CD14-positive monocyte (primary cell): ENCODE measurements at regions not wholly inside any gene's neighbourhood (a gene's known extent, or its start where the extent isn't known, plus 50 kb on each side); places are given as distances from the start of the nearest gene placed in this dataset.

Experiments
- DNase-seq, 3 donors: peaks; one replicate each; pipeline ENCODE4 v3.0.0-alpha.2; 2011 to 2022
- H2AFZ ChIP-seq: 2 replicates; pipeline ENCODE4 v1.6.0; 2012; ENCODE audit warnings: mild to moderate bottlenecking, low read depth, low read length, inconsistent platforms; ENCODE audit not compliant: insufficient read depth, poor library complexity, severe bottlenecking
- H3K27ac ChIP-seq, 2 donors: 1 replicate in 1 of 2; 2 replicates in 1 of 2; pipeline ENCODE4 v1.5.1; 2012 to 2013; ENCODE audit warnings: low read length in 2 of 2, control low read depth in 1 of 2, inconsistent platforms in 1 of 2, low read depth in 1 of 2, mild to moderate bottlenecking in 1 of 2
- H3K27me3 ChIP-seq, 2 donors: one replicate each; pipeline versions ENCODE4 v1.6.0 to v1.6.1; 2011 to 2013; ENCODE audit warnings: low read length in 2 of 2; ENCODE audit not compliant: control insufficient read depth in 2 of 2, insufficient read depth in 2 of 2
- H3K36me3 ChIP-seq, 2 donors: replicated peaks in 1 of 2; 1 replicate in 1 of 2; 2 replicates in 1 of 2; pipeline versions ENCODE4 v1.5.1 to v1.6.1; 2012 to 2013; ENCODE audit warnings: low read length in 2 of 2, control low read depth in 1 of 2, inconsistent platforms in 1 of 2, mild to moderate bottlenecking in 1 of 2; ENCODE audit not compliant: insufficient read depth in 2 of 2, control insufficient read depth in 1 of 2
- H3K4me1 ChIP-seq, 2 donors: 1 replicate in 1 of 2; 2 replicates in 1 of 2; pipeline versions ENCODE4 v1.5.1 to v1.6.1; 2012 to 2013; ENCODE audit warnings: low read length in 2 of 2, control low read depth in 1 of 2, inconsistent platforms in 1 of 2, mild to moderate bottlenecking in 1 of 2, moderate library complexity in 1 of 2; ENCODE audit not compliant: insufficient read depth in 2 of 2, control insufficient read depth in 1 of 2
- H3K4me2 ChIP-seq: replicated peaks from 2 replicates; pipeline ENCODE3; 2012; ENCODE audit warnings: low read length, moderate library complexity, mild to moderate bottlenecking; ENCODE audit not compliant: poor library complexity, severe bottlenecking; ENCODE audit errors: extremely low read depth
- H3K4me3 ChIP-seq, 3 experiments: fragments of 200-600 bp in 1 of 3; sonication (generic) in 1 of 3; replicated peaks in 1 of 3; 1 replicate in 2 of 3; 2 replicates in 1 of 3; pipeline ENCODE4 v1.5.1; 2011 to 2013; ENCODE audit warnings: low read length in 3 of 3, mild to moderate bottlenecking in 3 of 3, control low read depth in 2 of 3, low read depth in 2 of 3, inconsistent platforms in 1 of 3, moderate library complexity in 1 of 3
- H3K79me2 ChIP-seq: 2 replicates; pipeline ENCODE4 v1.6.0; 2012; ENCODE audit warnings: mild to moderate bottlenecking, control low read depth, inconsistent platforms, low read length, moderate library complexity; ENCODE audit not compliant: insufficient read depth
- H3K9ac ChIP-seq: 2 replicates; pipeline ENCODE4 v1.6.0; 2017; ENCODE audit warnings: low read length, mild to moderate bottlenecking; ENCODE audit not compliant: insufficient read depth, poor library complexity, severe bottlenecking
- H3K9me3 ChIP-seq, 2 donors: replicated peaks in 1 of 2; 1 replicate in 1 of 2; 2 replicates in 1 of 2; pipeline versions ENCODE4 v1.5.1 to v1.6.1; 2012 to 2013; ENCODE audit warnings: low read length in 2 of 2, control low read depth in 1 of 2; ENCODE audit not compliant: control insufficient read depth in 1 of 2, insufficient read depth in 1 of 2
- H4K20me1 ChIP-seq: 2 replicates; pipeline ENCODE4 v1.6.0; 2012; ENCODE audit warnings: mild to moderate bottlenecking, low read length, control low read depth, moderate library complexity; ENCODE audit not compliant: insufficient read depth
- H3K27ac Mint-ChIP-seq, 7 donors: one replicate each; pipeline ENCODE4 v1.8.0; 2020; ENCODE audit warnings: mild to moderate bottlenecking in 7 of 7, mixed read lengths in 7 of 7, moderate library complexity in 6 of 7, inconsistent platforms in 2 of 7
- H3K27me3 Mint-ChIP-seq, 3 donors: one replicate each; pipeline ENCODE4 v1.8.0; 2021 to 2022; ENCODE audit warnings: low read depth in 3 of 3, mild to moderate bottlenecking in 3 of 3, mixed read lengths in 3 of 3, moderate library complexity in 3 of 3, inconsistent platforms in 1 of 3
- H3K36me3 Mint-ChIP-seq, 2 donors: one replicate each; pipeline ENCODE4 v1.8.0; 2020; ENCODE audit warnings: mixed read lengths in 2 of 2, inconsistent platforms in 1 of 2, mild to moderate bottlenecking in 1 of 2
- H3K4me1 Mint-ChIP-seq: one replicate; pipeline ENCODE4 v1.8.0; 2020; ENCODE audit warnings: mild to moderate bottlenecking, mixed read lengths
- H3K4me3 Mint-ChIP-seq, 2 donors: one replicate each; pipeline ENCODE4 v1.8.0; 2020; ENCODE audit warnings: mild to moderate bottlenecking in 2 of 2, mixed read lengths in 2 of 2, moderate library complexity in 1 of 2
- H3K9me3 Mint-ChIP-seq, 7 donors: one replicate each; pipeline ENCODE4 v1.8.0; 2020 to 2022; ENCODE audit warnings: mixed read lengths in 7 of 7, mild to moderate bottlenecking in 6 of 7, moderate library complexity in 6 of 7, inconsistent platforms in 2 of 7
- CTCF ChIP-seq: fragments of 200-600 bp; IDR thresholded peaks from one replicate; pipeline ENCODE4 v1.8.0; 2022; ENCODE audit warnings: antibody characterized with exemption, mild to moderate bottlenecking
- WGBS: methylation state at CpG from one replicate; pipeline ENCODE4 v1.1.5; 2013; ENCODE audit warnings: missing lambda C conversion rate; ENCODE audit not compliant: insufficient coverage; 5-methylcytosine and 5-hydroxymethylcytosine counted together
- intact Hi-C, 2 donors: fragments of 100-400 bp; cut with micrococcal nuclease; formaldehyde crosslinking; loops; one replicate each; pipeline versions ENCODE4 v1.15.0 to v1.15.1; 2023

GRCh38 chr16:87000001-87000400 lies 317.2 kb downstream of the C16orf95 start:
- DNase-seq = no peak
- H3K36me3 ChIP-seq = no peaks in the 10 kb centered on the region
- no CpG with 5 or more reads among the region's 2 CpGs for WGBS
- peaks cover 6 to 12% of the 10 kb centered on the region in 2 donors for H3K4me1 ChIP-seq
- H3K79me2 ChIP-seq = no peaks in the 10 kb centered on the region
- Mint-ChIP-seq H3K27ac (no peak overlapping the region), H3K4me3 (no peak overlapping the region), H3K9me3 (peaks cover 0 to 9% (median 2%) of the 10 kb centered on the region in 7 donors), H3K4me1 (peaks cover 10% of the 10 kb centered on the region), H3K36me3 (no peaks in the 10 kb centered on the region), H3K27me3 (peaks cover 3 to 14% (median 11%) of the 10 kb centered on the region in 3 donors)
- no peak overlapping the region for H3K4me3 ChIP-seq
- no peaks in the 10 kb centered on the region for H4K20me1 ChIP-seq
- no peak for TF ChIP-seq CTCF
- H3K4me2 ChIP-seq = no peak overlapping the region
- no peak overlapping the region for H3K27ac ChIP-seq
- H3K9me3 ChIP-seq = no peaks in the 10 kb centered on the region
- intact Hi-C loops = no loop called here
- no peak overlapping the region for H2AFZ ChIP-seq
- H3K9ac ChIP-seq = no peak overlapping the region
- no peaks in the 10 kb centered on the region for H3K27me3 ChIP-seq

- no peak overlapping the region for H3K4me3 Mint-ChIP-seq
- Histone ChIP-seq H3K9ac (no peak overlapping the region), H3K79me2 (no peaks in the 10 kb centered on the region), H3K4me1 (peaks cover 5 to 9% of the 10 kb centered on the region in 2 donors), H4K20me1 (no peaks in the 10 kb centered on the region), H3K36me3 (no peaks in the 10 kb centered on the region), H3K27me3 (no peaks in the 10 kb centered on the region), H3K4me3 (no peak overlapping the region), H2AFZ (no peak overlapping the region), H3K4me2 (no peak overlapping the region), H3K27ac (no peak overlapping the region), H3K9me3 (no peaks in the 10 kb centered on the region)
- no peak for TF ChIP-seq CTCF
- no peak for DNase-seq
- H3K9me3 Mint-ChIP-seq = peaks cover 0 to 13% (median 3%) of the 10 kb centered on the region in 7 donors
- no peak overlapping the region for H3K27ac Mint-ChIP-seq
- no peaks in the 10 kb centered on the region for H3K36me3 Mint-ChIP-seq
- peaks cover 0 to 5% (median 4%) of the 10 kb centered on the region in 3 donors for H3K27me3 Mint-ChIP-seq
- peaks cover 8% of the 10 kb centered on the region for H3K4me1 Mint-ChIP-seq
- intact Hi-C loops = no loop called here
These were observed 314.3 kb downstream of the C16orf95 start for GRCh38 chr16:87002717-87003413.
